HepG2 (cell line): ENCODE measurements at regions not wholly inside any gene's neighbourhood (a gene's known extent, or its start where the extent isn't known, plus 50 kb on each side); places are given as distances from the start of the nearest gene placed in this dataset.

Source experiments
- ATAC-seq: fragments of 200-7000 bp; cut with Tn5 transposase; 3 replicates; pipeline ENCODE4 v1.9.1; 2020; ENCODE audit warnings: mild to moderate bottlenecking, moderate library complexity
- BruUV-seq: library from RNA; stranded (reverse); fragments of 400-500 nt; replicated peaks from 2 replicates; lab custom pipeline; 2021; lab: Mats Ljungman, UMichigan
- CTCF ChIA-PET: fragments of 300-600 bp; formaldehyde crosslinking; extraction: SDS; loops from one replicate; lab custom pipeline; 2021; ENCODE audit warnings: low total read pairs, inconsistent platforms, low intra/inter-chr PET ratio; lab: Yijun Ruan, JAX
- POLR2A ChIA-PET: fragments of 350-600 bp; sonication (Branson Sonifier 250); formaldehyde crosslinking; loops from one replicate; lab custom pipeline; 2020; ENCODE audit warnings: antibody characterized with exemption, inconsistent platforms; lab: Yijun Ruan, JAX
- DNase-seq: peaks from one replicate; pipeline ENCODE4 v3.0.0-alpha.2; 2015; ENCODE audit warnings: low spot score
- FAIRE-seq: peaks from 3 replicates; lab custom pipeline; 2011; peaks lifted over from hg19 to GRCh38; lab: Jason Lieb, UNC
- H2AFZ ChIP-seq: one replicate; pipeline ENCODE4 v1.6.1; 2011; ENCODE audit warnings: low read length, inconsistent platforms
- H3K27ac ChIP-seq: fragments of 300-600 bp; 3 replicates; pipeline ENCODE4 v1.8.0; 2011; ENCODE audit warnings: mixed run types, mild to moderate bottlenecking, mixed read lengths, low read length, inconsistent platforms; ENCODE audit not compliant: insufficient read depth; ENCODE audit errors: extremely low read length
- H3K27me3 ChIP-seq, 2 experiments: fragments of 200-600 bp in 1 of 2; 2 replicates in 1 of 2; 3 replicates in 1 of 2; pipeline versions ENCODE4 v1.6.0 to v1.8.0; 2011; ENCODE audit warnings: low read length in 2 of 2, mild to moderate bottlenecking in 2 of 2, moderate library complexity in 2 of 2, inconsistent platforms in 1 of 2; ENCODE audit not compliant: insufficient read depth in 2 of 2, control insufficient read depth in 1 of 2
- H3K36me3 ChIP-seq, 2 experiments: fragments of 200-600 bp in 1 of 2; replicated peaks in 1 of 2; 2 replicates in 1 of 2; 3 replicates in 1 of 2; pipeline versions ENCODE4 v1.5.1 to v1.8.0; 2011; ENCODE audit warnings: low read length in 2 of 2, inconsistent platforms in 1 of 2; ENCODE audit not compliant: insufficient read depth in 2 of 2, control insufficient read depth in 1 of 2
- H3K4me1 ChIP-seq: 2 replicates; pipeline ENCODE4 v1.5.1; 2012; ENCODE audit warnings: low read length, inconsistent platforms; ENCODE audit not compliant: insufficient read depth
- H3K4me2 ChIP-seq: 2 replicates; pipeline ENCODE4 v1.6.0; 2011; ENCODE audit warnings: low read depth, low read length, inconsistent platforms
- H3K4me3 ChIP-seq, 3 experiments: fragments of 200-600 bp in 1 of 3; sonication (generic), shearing (Covaris generic) in 1 of 3; replicated peaks in 1 of 3; 2 replicates each; pipeline ENCODE4 v1.5.1; 2011 to 2016; ENCODE audit warnings: low read length in 3 of 3, inconsistent platforms in 2 of 3, low read depth in 2 of 3, mild to moderate bottlenecking in 2 of 3, control low read depth in 1 of 3, mixed read lengths in 1 of 3; ENCODE audit not compliant: insufficient read depth in 1 of 3
- H3K79me2 ChIP-seq: one replicate; pipeline ENCODE4 v1.6.1; 2011; ENCODE audit warnings: low read length, inconsistent platforms; ENCODE audit not compliant: insufficient read depth
- H3K9ac ChIP-seq: 2 replicates; pipeline ENCODE4 v1.6.0; 2011; ENCODE audit warnings: mild to moderate bottlenecking, low read depth, low read length, inconsistent platforms; ENCODE audit not compliant: insufficient read depth
- H3K9me3 ChIP-seq: 2 replicates; pipeline ENCODE4 v1.5.1; 2012; ENCODE audit warnings: mild to moderate bottlenecking, low read length
- H4K20me1 ChIP-seq: 2 replicates; pipeline ENCODE4 v1.6.0; 2011; ENCODE audit warnings: inconsistent platforms, mild to moderate bottlenecking, low read length, moderate library complexity; ENCODE audit not compliant: insufficient read depth
- ELK4 ChIP-seq: sonication (generic); formaldehyde crosslinking; IDR thresholded peaks from 2 replicates; pipeline ENCODE4 v1.9.0; 2021; ENCODE audit warnings: missing genetic modification reagents, borderline replicate concordance
- FOXA3 ChIP-seq: IDR thresholded peaks from 2 replicates; pipeline ENCODE4 v1.6.1; 2016; ENCODE audit warnings: missing genetic modification reagents, missing compliant biosample characterization
- GATAD2A ChIP-seq: IDR thresholded peaks from 2 replicates; pipeline ENCODE4 v1.6.1; 2016
- HMG20A ChIP-seq: IDR thresholded peaks from 2 replicates; pipeline ENCODE4 v1.6.1; 2016; ENCODE audit warnings: borderline replicate concordance
- HOMEZ ChIP-seq: IDR thresholded peaks from 2 replicates; pipeline ENCODE4 v1.6.1; 2016; ENCODE audit warnings: low read depth
- MED1 ChIP-seq: sonication (generic); formaldehyde crosslinking; IDR thresholded peaks from 2 replicates; pipeline ENCODE4 v1.4.0; 2020; ENCODE audit warnings: missing genetic modification reagents
- MEIS2 ChIP-seq: sonication (generic); formaldehyde crosslinking; IDR thresholded peaks from 2 replicates; pipeline ENCODE4 v1.9.0; 2021; ENCODE audit warnings: mild to moderate bottlenecking, missing genetic modification reagents
- NFIC ChIP-seq: IDR thresholded peaks from 2 replicates; pipeline ENCODE4 v1.6.1; 2012; ENCODE audit warnings: mild to moderate bottlenecking, low read length, inconsistent platforms
- POGZ ChIP-seq: sonication (generic); formaldehyde crosslinking; IDR thresholded peaks from 2 replicates; pipeline ENCODE4 v1.4.0; 2020; ENCODE audit warnings: mild to moderate bottlenecking, missing genetic modification reagents
- TBL1XR1 ChIP-seq: fragments of 150-350 bp; IDR thresholded peaks from 2 replicates; pipeline ENCODE4 v1.6.1; 2014; ENCODE audit warnings: borderline replicate concordance, low read length; ENCODE audit not compliant: partially characterized antibody
- THAP9 ChIP-seq: sonication (generic); formaldehyde crosslinking; IDR thresholded peaks from 2 replicates; pipeline ENCODE4; 2020; ENCODE audit warnings: missing genetic modification reagents, mild to moderate bottlenecking, borderline replicate concordance
- ZNF12 ChIP-seq: sonication (generic); formaldehyde crosslinking; IDR thresholded peaks from 2 replicates; pipeline ENCODE4 v1.5.0; 2020; ENCODE audit warnings: missing genetic modification reagents
- ZSCAN5A ChIP-seq: sonication (generic); formaldehyde crosslinking; IDR thresholded peaks from 2 replicates; pipeline ENCODE4 v1.8.0; 2022; ENCODE audit warnings: mild to moderate bottlenecking, missing genetic modification reagents, borderline replicate concordance
- WGBS: methylation state at CpG from one replicate; pipeline ENCODE4 v1.1.6; 2017; ENCODE audit warnings: low lambda C conversion rate; 5-methylcytosine and 5-hydroxymethylcytosine counted together
- in situ Hi-C: cut with HindIII; loops from 2 replicates; pipeline ENCODE4 v1.10.0; 2017; ENCODE audit warnings: low pct_unique_long_range_greater_than_20kb; ENCODE audit not compliant: extremely low pct_ligation_motif_present
- intact Hi-C: fragments of 100-400 bp; cut with micrococcal nuclease; formaldehyde crosslinking; loops from one replicate; pipeline ENCODE4 v1.10.0; 2022; ENCODE audit not compliant: unreplicated experiment

- no peak for TF ChIP-seq ZSCAN5A (CRISPR knock-in tag)
- TF ChIP-seq, all 625 proteins: peak for 0
These were observed 582.3 kb upstream of the GJE1 start (continued) for GRCh38 chr6:141550471-141550870.

- intact Hi-C loops: no loop called here
- peak; percentile 38 for DNase-seq
- H2AFZ ChIP-seq: no peak overlapping the region
- no peaks in the 10 kb centered on the region for H4K20me1 ChIP-seq
- H3K9ac ChIP-seq: no peak overlapping the region
- ChIA-PET POLR2A (no interaction called here), CTCF (no interaction called here)
- H3K27me3 ChIP-seq: no peaks in the 10 kb centered on the region; a peak in 1 of 5 replicates
- ATAC-seq: peak; percentile 73
- peaks cover 6% of the 10 kb centered on the region for H3K9me3 ChIP-seq
- BruUV-seq: no TSS peak
- H3K27ac ChIP-seq: no peak overlapping the region
- peaks cover 24% of the 10 kb centered on the region for H3K4me1 ChIP-seq
- no peak for FAIRE-seq
- H3K4me3 ChIP-seq: no peak overlapping the region
- no peaks in the 10 kb centered on the region for H3K79me2 ChIP-seq
- H3K4me2 ChIP-seq: no peak overlapping the region
- 12% methylated on average over 2 of the region's 2 CpGs for WGBS
- no peaks in the 10 kb centered on the region for H3K36me3 ChIP-seq
- in situ Hi-C loops: no loop called here
- TF ChIP-seq MEIS2 (no peak), THAP9 (no peak), MED1 (CRISPR knock-in tag) (peak; percentile 52), ZNF12 (0 out of 2 replicates have a peak, but pooled peaks have one; percentile 14), GATAD2A (CRISPR knock-in tag) (peak; percentile 59), HMG20A (CRISPR knock-in tag) (peak; percentile 41; the same call in 1 of the 2 replicates), POGZ (CRISPR knock-in tag) (0 out of 2 replicates have a peak, but pooled peaks have one; percentile 18), ELK4 (CRISPR knock-in tag) (no peak), HOMEZ (peak; percentile 74; the same call in 1 of the 2 replicates), FOXA3 (CRISPR knock-in tag) (peak; percentile 67; the same call in 1 of the 2 replicates), TBL1XR1 (peak; percentile 32), NFIC (peak; percentile 39; the same call in 1 of the 2 replicates)
These were observed 583.8 kb upstream of the GJE1 start for GRCh38 chr6:141548966-141549365.
